MCF 10A (cell line): ENCODE measurements at regions not wholly inside any gene's neighbourhood (a gene's known extent, or its start where the extent isn't known, plus 50 kb on each side); places are given as distances from the start of the nearest gene placed in this dataset.

Source experiments
- BruUV-seq: library from RNA; stranded (reverse); fragments of 400-500 nt; replicated peaks from 2 replicates; lab custom pipeline; 2021; lab: Mats Ljungman, UMichigan
- CTCF ChIA-PET: fragments of 300-600 bp; sonication (Branson Sonifier 250); formaldehyde crosslinking; extraction: SDS; loops from one replicate; lab custom pipeline; 2021; ENCODE audit warnings: antibody characterized with exemption, inconsistent platforms; lab: Yijun Ruan, JAX
- POLR2A ChIA-PET: fragments of 300-600, 350-650 bp; sonication (Branson Sonifier 250); formaldehyde crosslinking; extraction: SDS; loops from one replicate; lab custom pipeline; 2020; ENCODE audit warnings: antibody characterized with exemption, inconsistent platforms; lab: Yijun Ruan, JAX
- DNase-seq: peaks from one replicate; pipeline ENCODE4 v3.0.0-alpha.2; 2018; ENCODE audit not compliant: unreplicated experiment
- H3K27ac Mint-ChIP-seq: one replicate; pipeline ENCODE4 v1.8.0; 2022; ENCODE audit warnings: mild to moderate bottlenecking, low read depth, mixed read lengths; ENCODE audit not compliant: unreplicated experiment
- H3K27me3 Mint-ChIP-seq: one replicate; pipeline ENCODE4 v1.8.0; 2022; ENCODE audit warnings: mixed read lengths; ENCODE audit not compliant: insufficient read depth, unreplicated experiment
- H3K36me3 Mint-ChIP-seq: one replicate; pipeline ENCODE4 v1.8.0; 2022; ENCODE audit warnings: mild to moderate bottlenecking, moderate library complexity, mixed read lengths; ENCODE audit not compliant: insufficient read depth, unreplicated experiment
- H3K4me1 Mint-ChIP-seq: one replicate; pipeline ENCODE4 v1.8.0; 2022; ENCODE audit warnings: mixed read lengths; ENCODE audit not compliant: insufficient read depth, unreplicated experiment
- H3K4me3 Mint-ChIP-seq: one replicate; pipeline ENCODE4 v1.8.0; 2022; ENCODE audit warnings: mild to moderate bottlenecking, moderate library complexity, mixed read lengths; ENCODE audit not compliant: unreplicated experiment
- H3K9me3 Mint-ChIP-seq: one replicate; pipeline ENCODE4 v1.8.0; 2022; ENCODE audit warnings: mixed read lengths; ENCODE audit not compliant: unreplicated experiment
- intact Hi-C: fragments of 100-400 bp; cut with micrococcal nuclease; formaldehyde crosslinking; loops from 2 replicates; pipeline ENCODE4 v1.14.1; 2022
- TF ChIP-seq, protein P1 (sequence below): fragments of 200-600 bp; IDR thresholded peaks from one replicate; pipeline ENCODE4 v1.8.0; 2022; ENCODE audit warnings: antibody characterized with exemption, mild to moderate bottlenecking; ENCODE audit not compliant: unreplicated experiment

DNA sequence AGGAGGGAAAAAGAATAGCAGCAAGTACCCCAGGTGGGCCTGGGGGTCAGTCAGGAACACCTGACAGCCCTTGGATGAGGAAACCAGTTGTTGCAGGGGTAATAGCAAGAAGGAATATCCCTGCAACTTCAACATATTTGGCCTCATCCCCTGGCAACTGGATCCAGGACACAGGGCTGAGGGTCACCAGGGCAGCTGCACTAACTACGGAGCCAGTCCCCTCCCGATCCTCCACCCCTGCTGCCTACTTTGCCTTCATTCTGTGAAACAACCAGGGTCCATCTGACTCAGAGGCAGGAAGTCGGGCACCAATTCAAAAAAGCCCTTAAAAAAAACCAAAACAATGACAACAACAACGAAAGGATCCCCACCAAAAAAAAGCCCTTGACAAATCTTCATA, 52.9 kb downstream of the FRMPD3 start:
- Mint-ChIP-seq H3K27me3 (peaks cover 78% of the 10 kb centered on the region), H3K4me1 (no peaks in the 10 kb centered on the region), H3K4me3 (no peak overlapping the region), H3K36me3 (no peaks in the 10 kb centered on the region), H3K27ac (no peak overlapping the region), H3K9me3 (no peaks in the 10 kb centered on the region)
- CTCF ChIA-PET: no interaction called here
- intact Hi-C loops: no loop called here
- BruUV-seq: no TSS peak
- DNase-seq: no peak
- POLR2A ChIA-PET: no interaction called here
- TF ChIP-seq, protein P1, sequence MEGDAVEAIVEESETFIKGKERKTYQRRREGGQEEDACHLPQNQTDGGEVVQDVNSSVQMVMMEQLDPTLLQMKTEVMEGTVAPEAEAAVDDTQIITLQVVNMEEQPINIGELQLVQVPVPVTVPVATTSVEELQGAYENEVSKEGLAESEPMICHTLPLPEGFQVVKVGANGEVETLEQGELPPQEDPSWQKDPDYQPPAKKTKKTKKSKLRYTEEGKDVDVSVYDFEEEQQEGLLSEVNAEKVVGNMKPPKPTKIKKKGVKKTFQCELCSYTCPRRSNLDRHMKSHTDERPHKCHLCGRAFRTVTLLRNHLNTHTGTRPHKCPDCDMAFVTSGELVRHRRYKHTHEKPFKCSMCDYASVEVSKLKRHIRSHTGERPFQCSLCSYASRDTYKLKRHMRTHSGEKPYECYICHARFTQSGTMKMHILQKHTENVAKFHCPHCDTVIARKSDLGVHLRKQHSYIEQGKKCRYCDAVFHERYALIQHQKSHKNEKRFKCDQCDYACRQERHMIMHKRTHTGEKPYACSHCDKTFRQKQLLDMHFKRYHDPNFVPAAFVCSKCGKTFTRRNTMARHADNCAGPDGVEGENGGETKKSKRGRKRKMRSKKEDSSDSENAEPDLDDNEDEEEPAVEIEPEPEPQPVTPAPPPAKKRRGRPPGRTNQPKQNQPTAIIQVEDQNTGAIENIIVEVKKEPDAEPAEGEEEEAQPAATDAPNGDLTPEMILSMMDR: no peak

DNA sequence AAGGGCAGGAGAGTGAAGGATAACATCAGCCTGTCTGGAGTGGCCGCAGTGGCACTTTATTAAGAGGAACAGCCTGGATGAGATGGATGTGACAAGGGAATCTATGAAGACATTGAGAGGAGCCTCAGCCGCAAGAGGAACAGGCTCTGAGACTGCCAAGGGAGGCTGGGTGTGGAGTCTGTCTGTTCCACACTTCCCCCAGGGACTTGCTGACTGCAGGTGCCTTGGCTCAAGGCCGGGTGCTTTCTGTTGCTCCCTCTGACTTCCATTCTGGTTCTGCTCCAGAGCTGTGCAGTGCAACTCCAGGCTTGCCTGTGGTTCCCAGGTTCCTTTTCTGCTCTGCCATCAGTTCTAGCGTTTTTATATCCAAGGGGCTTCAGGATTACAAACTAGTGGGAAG, 54.6 kb downstream of the FRMPD3 start:
- Mint-ChIP-seq H3K27me3 (peaks cover 63% of the 10 kb centered on the region), H3K4me1 (no peaks in the 10 kb centered on the region), H3K4me3 (no peak overlapping the region), H3K9me3 (no peaks in the 10 kb centered on the region), H3K36me3 (no peaks in the 10 kb centered on the region), H3K27ac (no peak overlapping the region)
- TF ChIP-seq, protein P1: no peak
- intact Hi-C loops: no loop called here
- ChIA-PET POLR2A (no interaction called here), CTCF (no interaction called here)
- DNase-seq: no peak
- BruUV-seq: no TSS peak

DNA sequence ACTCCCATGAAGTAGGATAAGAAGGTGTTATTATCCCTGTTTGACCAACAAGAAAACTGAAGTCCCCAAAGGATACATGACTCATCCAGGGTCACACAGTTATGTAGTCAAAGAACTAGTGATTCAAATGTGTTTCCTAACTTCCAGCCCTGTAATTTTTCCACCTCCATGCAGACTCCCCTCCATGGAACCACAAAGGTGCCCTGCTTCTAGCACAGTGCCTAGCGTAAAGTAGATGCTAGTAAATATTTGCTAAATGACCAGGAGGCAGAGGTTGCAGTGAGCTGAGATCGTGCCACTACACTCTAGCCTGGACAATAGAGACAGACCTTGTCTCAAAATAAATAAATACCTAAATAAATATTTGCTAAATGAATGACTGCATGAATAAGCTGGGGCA, 55.8 kb downstream of the FRMPD3 start:
- ChIA-PET CTCF (no interaction called here), POLR2A (no interaction called here)
- TF ChIP-seq, protein P1: no peak
- intact Hi-C loops: no loop called here
- no peak for DNase-seq
- BruUV-seq: no TSS peak
- Mint-ChIP-seq H3K4me1 (no peaks in the 10 kb centered on the region), H3K36me3 (no peaks in the 10 kb centered on the region), H3K4me3 (no peak overlapping the region), H3K9me3 (no peaks in the 10 kb centered on the region), H3K27ac (no peak overlapping the region), H3K27me3 (peaks cover 54% of the 10 kb centered on the region)

DNA sequence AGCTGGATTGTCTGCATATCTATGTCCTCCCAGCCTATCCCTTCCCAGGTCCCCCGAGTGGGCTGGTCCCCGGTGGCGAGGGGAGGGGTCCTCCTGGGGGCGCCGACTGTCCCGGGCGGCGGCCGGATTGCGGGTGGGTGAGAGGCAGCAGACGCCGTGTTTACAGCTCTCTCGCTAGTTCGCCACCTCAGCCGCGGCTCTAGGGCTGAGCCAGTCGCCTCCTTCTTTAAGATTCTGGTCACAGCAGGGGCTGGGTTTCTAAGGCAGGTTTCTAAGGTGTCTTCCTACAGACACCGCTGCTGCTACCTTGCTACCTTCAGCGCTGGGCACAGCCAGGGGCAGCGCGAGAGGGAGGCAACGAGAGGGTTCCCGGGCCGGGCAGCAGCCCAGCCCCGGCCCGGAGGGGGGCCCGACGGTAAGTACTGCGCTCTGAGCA, 57.2 kb downstream of the FRMPD3 start:
- H3K27ac Mint-ChIP-seq: no peak overlapping the region
- CTCF ChIA-PET: no interaction called here
- no peaks in the 10 kb centered on the region for H3K9me3 Mint-ChIP-seq

More for the DNA sequence above, 57.2 kb downstream of the FRMPD3 start:
- no peak overlapping the region for H3K4me3 Mint-ChIP-seq
- no peaks in the 10 kb centered on the region for H3K36me3 Mint-ChIP-seq
- intact Hi-C loops: no loop called here
- DNase-seq: no peak
- POLR2A ChIA-PET: no interaction called here
- H3K4me1 Mint-ChIP-seq: no peaks in the 10 kb centered on the region
- BruUV-seq: no TSS peak
- peaks cover 54% of the 10 kb centered on the region for H3K27me3 Mint-ChIP-seq
- TF ChIP-seq, protein P1: no peak
